ENCODE measurements at regions not wholly inside any gene's neighbourhood (a gene's known extent, or its start where the extent isn't known, plus 50 kb on each side); places are given as distances from the start of the nearest gene placed in this dataset.

DNA sequence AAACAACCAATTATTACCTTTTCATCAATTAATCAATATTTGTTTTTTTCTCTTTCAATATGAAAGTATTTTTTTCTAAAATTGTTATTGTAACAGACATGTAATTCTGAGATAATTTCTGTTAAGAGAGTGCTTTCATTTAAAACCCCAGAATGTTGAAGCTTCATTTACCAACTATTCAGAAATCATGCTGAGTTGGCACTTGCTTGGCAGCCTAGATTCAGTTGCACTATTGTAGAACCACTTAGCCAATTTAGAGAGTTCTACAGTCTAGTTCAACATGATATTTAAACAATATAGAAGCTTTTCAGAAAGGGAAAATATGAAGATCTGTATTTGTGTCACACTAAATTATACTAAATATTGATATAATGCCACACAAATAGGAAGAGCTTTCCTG lies 56.1 kb upstream of the NKAIN2 start:
- no peak for DNase-seq (ENCODE audit: extremely low spot score, unreplicated experiment)
- TF ChIP-seq, protein P1, sequence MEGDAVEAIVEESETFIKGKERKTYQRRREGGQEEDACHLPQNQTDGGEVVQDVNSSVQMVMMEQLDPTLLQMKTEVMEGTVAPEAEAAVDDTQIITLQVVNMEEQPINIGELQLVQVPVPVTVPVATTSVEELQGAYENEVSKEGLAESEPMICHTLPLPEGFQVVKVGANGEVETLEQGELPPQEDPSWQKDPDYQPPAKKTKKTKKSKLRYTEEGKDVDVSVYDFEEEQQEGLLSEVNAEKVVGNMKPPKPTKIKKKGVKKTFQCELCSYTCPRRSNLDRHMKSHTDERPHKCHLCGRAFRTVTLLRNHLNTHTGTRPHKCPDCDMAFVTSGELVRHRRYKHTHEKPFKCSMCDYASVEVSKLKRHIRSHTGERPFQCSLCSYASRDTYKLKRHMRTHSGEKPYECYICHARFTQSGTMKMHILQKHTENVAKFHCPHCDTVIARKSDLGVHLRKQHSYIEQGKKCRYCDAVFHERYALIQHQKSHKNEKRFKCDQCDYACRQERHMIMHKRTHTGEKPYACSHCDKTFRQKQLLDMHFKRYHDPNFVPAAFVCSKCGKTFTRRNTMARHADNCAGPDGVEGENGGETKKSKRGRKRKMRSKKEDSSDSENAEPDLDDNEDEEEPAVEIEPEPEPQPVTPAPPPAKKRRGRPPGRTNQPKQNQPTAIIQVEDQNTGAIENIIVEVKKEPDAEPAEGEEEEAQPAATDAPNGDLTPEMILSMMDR (IDR thresholded peaks at IDR 0.05): no peak
- H3K4me1 Mint-ChIP-seq (ENCODE audit: unreplicated experiment): peaks cover 10% of the 10 kb centered on the region
- peaks cover 4% of the 10 kb centered on the region for H3K9me3 Mint-ChIP-seq (ENCODE audit: unreplicated experiment)
- H3K27me3 Mint-ChIP-seq (ENCODE audit: unreplicated experiment): no peaks in the 10 kb centered on the region
- no peak overlapping the region for H3K27ac Mint-ChIP-seq (ENCODE audit: unreplicated experiment)
- H3K36me3 Mint-ChIP-seq (ENCODE audit: unreplicated experiment): no peaks in the 10 kb centered on the region
- H3K4me3 Mint-ChIP-seq (ENCODE audit: unreplicated experiment): no peak overlapping the region

DNA sequence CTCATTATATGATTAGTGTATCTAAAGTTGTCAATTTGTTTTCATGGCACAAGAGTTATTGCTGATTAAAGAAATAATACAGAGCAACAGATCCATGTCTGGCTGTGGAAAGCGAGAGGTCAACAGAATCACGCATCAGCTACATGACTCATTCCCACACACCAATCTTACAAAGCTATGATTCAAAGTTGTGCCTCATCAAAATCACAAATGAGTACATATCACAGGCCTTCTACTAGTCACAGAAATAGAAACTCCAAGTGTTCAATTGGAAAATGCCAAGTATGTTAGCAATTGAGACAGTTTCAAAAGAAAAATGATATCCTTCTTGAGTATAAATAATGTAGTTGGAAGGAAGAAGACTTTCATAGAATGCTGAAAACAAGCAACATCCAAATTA lies 57.8 kb upstream of the NKAIN2 start:
- no peaks in the 10 kb centered on the region for H3K27me3 Mint-ChIP-seq (ENCODE audit: unreplicated experiment)
- TF ChIP-seq, protein P1 (IDR thresholded peaks at IDR 0.05): no peak
- DNase-seq (ENCODE audit: extremely low spot score, unreplicated experiment): no peak
- no peaks in the 10 kb centered on the region for H3K9me3 Mint-ChIP-seq (ENCODE audit: unreplicated experiment)
- H3K27ac Mint-ChIP-seq (ENCODE audit: unreplicated experiment): no peak overlapping the region
- H3K36me3 Mint-ChIP-seq (ENCODE audit: unreplicated experiment): no peaks in the 10 kb centered on the region
- peaks cover 10% of the 10 kb centered on the region for H3K4me1 Mint-ChIP-seq (ENCODE audit: unreplicated experiment)
- no peak overlapping the region for H3K4me3 Mint-ChIP-seq (ENCODE audit: unreplicated experiment)

DNA sequence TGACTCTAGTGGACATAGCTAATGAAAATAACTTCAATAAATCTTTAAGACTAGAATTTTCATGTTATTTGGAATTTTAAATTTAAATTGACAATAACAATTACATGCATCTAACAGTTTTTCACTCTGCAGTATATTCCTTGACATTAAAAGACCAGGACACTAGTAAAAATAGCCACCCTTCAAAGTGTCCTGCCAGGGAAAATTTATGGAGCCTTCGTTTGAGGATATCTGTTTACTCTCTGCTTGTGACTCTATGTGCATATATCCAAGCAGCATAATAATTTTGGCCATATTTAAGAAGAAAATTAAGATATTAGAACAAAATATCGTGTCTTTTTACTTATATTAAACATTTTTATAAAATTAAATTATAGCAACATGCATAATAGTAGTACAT lies 58.8 kb upstream of the NKAIN2 start:
- H3K4me1 Mint-ChIP-seq (ENCODE audit: unreplicated experiment): peaks cover 10% of the 10 kb centered on the region
- no peak overlapping the region for H3K27ac Mint-ChIP-seq (ENCODE audit: unreplicated experiment)
- no peak overlapping the region for H3K4me3 Mint-ChIP-seq (ENCODE audit: unreplicated experiment)
- DNase-seq (ENCODE audit: extremely low spot score, unreplicated experiment): no peak
- H3K27me3 Mint-ChIP-seq (ENCODE audit: unreplicated experiment): no peaks in the 10 kb centered on the region
- H3K36me3 Mint-ChIP-seq (ENCODE audit: unreplicated experiment): no peaks in the 10 kb centered on the region
- H3K9me3 Mint-ChIP-seq (ENCODE audit: unreplicated experiment): no peaks in the 10 kb centered on the region
- TF ChIP-seq, protein P1 (IDR thresholded peaks at IDR 0.05): no peak

DNA sequence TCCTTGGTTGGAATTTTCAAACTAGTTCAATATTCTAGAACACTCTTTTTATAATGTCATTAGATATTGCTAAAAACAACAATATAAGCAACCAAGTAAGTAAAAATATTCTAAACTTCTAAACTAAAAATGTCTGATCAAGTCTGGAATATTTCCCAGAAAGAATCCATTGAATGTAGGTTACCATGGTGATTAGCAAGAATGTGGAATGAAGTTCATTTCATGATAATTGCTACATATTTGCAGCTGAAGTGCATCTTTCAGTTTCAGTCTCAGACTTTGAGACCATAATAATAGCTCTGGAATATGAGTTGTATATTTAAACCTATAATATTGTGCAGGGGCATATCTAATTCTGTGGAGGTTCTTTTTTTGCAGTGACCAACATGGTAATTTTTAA lies 61.0 kb upstream of the NKAIN2 start:
- Mint-ChIP-seq H3K4me3 (ENCODE audit: unreplicated experiment) (no peak overlapping the region), H3K27ac (ENCODE audit: unreplicated experiment) (no peak overlapping the region), H3K4me1 (ENCODE audit: unreplicated experiment) (peaks cover 10% of the 10 kb centered on the region), H3K9me3 (ENCODE audit: unreplicated experiment) (no peaks in the 10 kb centered on the region), H3K36me3 (ENCODE audit: unreplicated experiment) (no peaks in the 10 kb centered on the region), H3K27me3 (ENCODE audit: unreplicated experiment) (no peaks in the 10 kb centered on the region)
- TF ChIP-seq, protein P1 (IDR thresholded peaks at IDR 0.05): no peak
- no peak for DNase-seq (ENCODE audit: extremely low spot score, unreplicated experiment)

DNA sequence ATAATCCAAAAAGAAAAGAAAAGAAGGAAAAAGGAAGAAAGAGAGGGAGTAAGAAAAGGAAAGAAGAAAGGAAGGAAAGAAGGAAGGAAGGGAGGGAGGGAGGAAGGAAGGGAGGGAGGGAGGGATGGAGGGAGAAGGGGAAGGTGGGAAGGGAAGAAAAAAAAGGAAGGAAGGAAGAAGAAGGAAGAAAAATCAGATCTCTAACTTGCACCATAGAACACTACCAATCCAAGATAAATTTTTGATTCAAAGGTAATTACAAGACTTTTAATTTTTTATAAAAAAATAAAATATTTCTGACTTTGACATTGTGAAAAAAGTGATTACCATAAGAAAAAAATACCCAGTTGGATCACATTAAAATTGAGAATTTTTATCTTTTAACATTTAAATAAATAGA lies 70.5 kb upstream of the NKAIN2 start:
- no peaks in the 10 kb centered on the region for H3K36me3 Mint-ChIP-seq (ENCODE audit: unreplicated experiment)
- no peaks in the 10 kb centered on the region for H3K9me3 Mint-ChIP-seq (ENCODE audit: unreplicated experiment)
- H3K4me3 Mint-ChIP-seq (ENCODE audit: unreplicated experiment): no peak overlapping the region
- H3K27ac Mint-ChIP-seq (ENCODE audit: unreplicated experiment): no peak overlapping the region
- peaks cover 5% of the 10 kb centered on the region for H3K27me3 Mint-ChIP-seq (ENCODE audit: unreplicated experiment)
- H3K4me1 Mint-ChIP-seq (ENCODE audit: unreplicated experiment): no peaks in the 10 kb centered on the region
- no peak for DNase-seq (ENCODE audit: extremely low spot score, unreplicated experiment)
- TF ChIP-seq, protein P1 (IDR thresholded peaks at IDR 0.05): no peak

Measured in osteocyte (in vitro differentiated cells).